GM23338 (cell line): ENCODE measurements at regions not wholly inside any gene's neighbourhood (a gene's known extent, or its start where the extent isn't known, plus 50 kb on each side); places are given as distances from the start of the nearest gene placed in this dataset.

Experiments used
- ATAC-seq: fragments of 200-7000 bp; cut with Tn5 transposase; 3 replicates; pipeline ENCODE4 v1.9.1; 2020
- DNase-seq: peaks from one replicate; pipeline ENCODE4 v3.0.0-alpha.2; 2015; ENCODE audit warnings: low spot score
- H2AFZ ChIP-seq: fragments of 200-600 bp; sonication (generic); 2 replicates; pipeline ENCODE4 v1.8.0; 2016; ENCODE audit warnings: antibody characterized with exemption, mild to moderate bottlenecking, moderate library complexity
- H3F3A ChIP-seq: fragments of 200-600 bp; sonication (generic); replicated peaks from 2 replicates; pipeline ENCODE4 v1.8.0; 2017; ENCODE audit warnings: antibody characterized with exemption, mixed run types, low read depth
- H3K27ac ChIP-seq: fragments of 200-600 bp; sonication (generic); 2 replicates; pipeline ENCODE4 v1.6.1; 2016; ENCODE audit warnings: low read depth
- H3K27me3 ChIP-seq: fragments of 200-600 bp; sonication (generic); 2 replicates; pipeline ENCODE4 v1.8.0; 2016; ENCODE audit warnings: mild to moderate bottlenecking, mixed run types, moderate library complexity; ENCODE audit not compliant: insufficient read depth
- H3K36me3 ChIP-seq: fragments of 200-600 bp; sonication (generic); 2 replicates; pipeline ENCODE4 v1.8.0; 2016; ENCODE audit warnings: mild to moderate bottlenecking; ENCODE audit not compliant: insufficient read depth
- H3K4me1 ChIP-seq: fragments of 200-600 bp; sonication (generic); 2 replicates; pipeline ENCODE4 v1.8.0; 2016; ENCODE audit warnings: mild to moderate bottlenecking, moderate library complexity; ENCODE audit not compliant: insufficient read depth
- H3K4me2 ChIP-seq: fragments of 200-600 bp; sonication (generic); 2 replicates; pipeline ENCODE4 v1.7.1; 2017; ENCODE audit warnings: mixed run types
- H3K4me3 ChIP-seq: fragments of 200-600 bp; sonication (generic); 2 replicates; pipeline ENCODE4 v1.6.1; 2016; ENCODE audit warnings: mixed run types
- H3K79me2 ChIP-seq: fragments of 200-600 bp; sonication (generic); replicated peaks from 2 replicates; pipeline ENCODE4 v1.8.0; 2017; ENCODE audit warnings: mild to moderate bottlenecking; ENCODE audit not compliant: insufficient read depth
- H3K9me2 ChIP-seq: fragments of 200-600 bp; sonication (generic); 2 replicates; pipeline ENCODE4 v1.8.0; 2017; ENCODE audit not compliant: insufficient read depth
- H4K20me1 ChIP-seq: fragments of 200-600 bp; sonication (generic); replicated peaks from 2 replicates; pipeline ENCODE4 v1.8.0; 2017; ENCODE audit warnings: mild to moderate bottlenecking; ENCODE audit not compliant: insufficient read depth
- H3K27ac Mint-ChIP-seq: 2 replicates; pipeline ENCODE4 v1.8.0; 2020; ENCODE audit warnings: inconsistent platforms, mild to moderate bottlenecking, moderate library complexity, mixed read lengths
- H3K27me3 Mint-ChIP-seq: 3 replicates; pipeline ENCODE4 v1.8.0; 2022; ENCODE audit warnings: low read depth, mild to moderate bottlenecking, moderate library complexity, mixed read lengths, inconsistent platforms; ENCODE audit not compliant: insufficient read depth, poor library complexity
- H3K36me3 Mint-ChIP-seq: 3 replicates; pipeline ENCODE4 v1.8.0; 2021; ENCODE audit warnings: low read depth, mild to moderate bottlenecking, inconsistent platforms, moderate library complexity, mixed read lengths
- H3K4me1 Mint-ChIP-seq: 3 replicates; pipeline ENCODE4 v1.8.0; 2020; ENCODE audit warnings: mild to moderate bottlenecking, inconsistent platforms, mixed read lengths
- H3K4me3 Mint-ChIP-seq: 3 replicates; pipeline ENCODE4 v1.8.0; 2021; ENCODE audit warnings: moderate library complexity, mild to moderate bottlenecking, inconsistent platforms, mixed read lengths
- H3K9me3 Mint-ChIP-seq: 3 replicates; pipeline ENCODE4 v1.8.0; 2020; ENCODE audit warnings: moderate library complexity, mild to moderate bottlenecking, inconsistent platforms, mixed read lengths
- CREB1 ChIP-seq: fragments of 250-450 bp; sonication (Bioruptor Pico); IDR thresholded peaks from 2 replicates; pipeline ENCODE4 v1.5.0; 2020; ENCODE audit warnings: low read depth, mild to moderate bottlenecking, moderate library complexity
- ETS1 ChIP-seq: IDR thresholded peaks from 2 replicates; pipeline ENCODE4 v1.6.1; 2016; ENCODE audit warnings: antibody characterized with exemption
- JUNB ChIP-seq: IDR thresholded peaks from one replicate; pipeline ENCODE4 v1.6.1; 2016; ENCODE audit warnings: antibody characterized with exemption; ENCODE audit not compliant: unreplicated experiment
- NANOG ChIP-seq: IDR thresholded peaks from 2 replicates; pipeline ENCODE4 v1.6.1; 2016; ENCODE audit warnings: antibody characterized with exemption, borderline replicate concordance
- POLR2AphosphoS5 ChIP-seq: IDR thresholded peaks from 2 replicates; pipeline ENCODE4 v1.6.1; 2016; ENCODE audit warnings: antibody characterized with exemption, low read depth
- REST ChIP-seq: IDR thresholded peaks from one replicate; pipeline ENCODE4 v1.6.1; 2018; ENCODE audit warnings: antibody characterized with exemption; ENCODE audit not compliant: unreplicated experiment
- STAT1 ChIP-seq: IDR thresholded peaks from one replicate; pipeline ENCODE4 v1.6.1; 2016; ENCODE audit warnings: antibody characterized with exemption; ENCODE audit not compliant: unreplicated experiment
- ZNF331 ChIP-seq: fragments of 250-450 bp; sonication (Bioruptor Pico); IDR thresholded peaks from 2 replicates; pipeline ENCODE4 v1.5.0; 2020; ENCODE audit warnings: low read depth, mild to moderate bottlenecking, moderate library complexity
- ZNF462 ChIP-seq: fragments of 250-450 bp; sonication (Bioruptor Pico); IDR thresholded peaks from 2 replicates; pipeline ENCODE4 v1.5.0; 2020; ENCODE audit warnings: mild to moderate bottlenecking, moderate library complexity

GRCh38 chr7:85488406-85488805 lies 301.6 kb upstream of the SEMA3D start:
- H3K36me3 Mint-ChIP-seq: no peaks in the 10 kb centered on the region
- ATAC-seq (no peak), DNase-seq (no peak)
- no peak overlapping the region for H3K27ac Mint-ChIP-seq
- H3K4me2 ChIP-seq: no peak overlapping the region
- no peaks in the 10 kb centered on the region for H3K9me2 ChIP-seq
- H3K27me3 ChIP-seq: no peaks in the 10 kb centered on the region
- no peaks in the 10 kb centered on the region for H3K79me2 ChIP-seq
- no peaks in the 10 kb centered on the region for H3F3A ChIP-seq
- H3K27ac ChIP-seq: no peak overlapping the region
- no peak overlapping the region for H3K4me3 Mint-ChIP-seq
- H2AFZ ChIP-seq: no peak overlapping the region
- H4K20me1 ChIP-seq: no peaks in the 10 kb centered on the region
- no peaks in the 10 kb centered on the region for H3K4me1 Mint-ChIP-seq
- no peaks in the 10 kb centered on the region for H3K4me1 ChIP-seq
- H3K4me3 ChIP-seq: no peak overlapping the region
- H3K27me3 Mint-ChIP-seq: no peaks in the 10 kb centered on the region
- TF ChIP-seq ETS1 (no peak), NANOG (no peak), CREB1 (CRISPR knock-in tag) (no peak), POLR2AphosphoS5 (no peak), JUNB (no peak), REST (no peak), STAT1 (no peak), ZNF331 (CRISPR knock-in tag) (no peak), ZNF462 (CRISPR knock-in tag) (no peak)
- no peaks in the 10 kb centered on the region for H3K9me3 Mint-ChIP-seq
- H3K36me3 ChIP-seq: no peaks in the 10 kb centered on the region
